ENCODE measurements at regions not wholly inside any gene's neighbourhood (a gene's known extent, or its start where the extent isn't known, plus 50 kb on each side); places are given as distances from the start of the nearest gene placed in this dataset.

GRCh38 chr5:145465474-145466263, 369.5 kb downstream of the PRELID2 start:
- H3K4me2 ChIP-seq (ENCODE audit: low read depth, low read length), result no peak overlapping the region
- H3K9ac ChIP-seq (ENCODE audit: insufficient read depth, low read depth, low read length), result no peak overlapping the region
- DNase-seq (ENCODE audit: low spot score) (no peak), ATAC-seq (no peak), FAIRE-seq (no peak)
- H2AFZ ChIP-seq (ENCODE audit: low read length), result no peak overlapping the region
- WGBS (ENCODE audit: low lambda C conversion rate), result 57% methylated on average over 6 of the region's 6 CpGs
- CTCF ChIA-PET (ENCODE audit: low intra/inter-chr PET ratio, low total read pairs), result no interaction called here
- H3K9me3 ChIP-seq (ENCODE audit: low read length), result no peaks in the 10 kb centered on the region
- in situ Hi-C loops (cut with HindIII; ENCODE audit: extremely low pct_ligation_motif_present, low pct_unique_long_range_greater_than_20kb), result no loop called here
- 0 out of 2 replicates have a peak, but pooled peaks cover 8% of the 10 kb centered on the region for H3K4me1 ChIP-seq (ENCODE audit: insufficient read depth, low read length)
- POLR2A ChIA-PET, result no interaction called here
- H4K20me1 ChIP-seq (ENCODE audit: insufficient read depth, low read length), result no peaks in the 10 kb centered on the region
- no peaks in the 10 kb centered on the region for H3K36me3 ChIP-seq (replicated peaks in 1 of 2; ENCODE audit: control insufficient read depth in 1 of 2, insufficient read depth in 2 of 2, low read length in 2 of 2)
- BruUV-seq (replicated peaks), result no TSS peak
- no peak overlapping the region for H3K4me3 ChIP-seq (replicated peaks in 1 of 3; ENCODE audit: insufficient read depth in 1 of 3, low read depth in 2 of 3, low read length in 3 of 3)
- no peaks in the 10 kb centered on the region for H3K27me3 ChIP-seq (ENCODE audit: control insufficient read depth in 1 of 2, insufficient read depth in 2 of 2, low read length in 2 of 2)
- no peaks in the 10 kb centered on the region for H3K79me2 ChIP-seq (ENCODE audit: insufficient read depth, low read length)
- intact Hi-C loops (cut with micrococcal nuclease; ENCODE audit: unreplicated experiment), result no loop called here
- TF ChIP-seq, protein P1, sequence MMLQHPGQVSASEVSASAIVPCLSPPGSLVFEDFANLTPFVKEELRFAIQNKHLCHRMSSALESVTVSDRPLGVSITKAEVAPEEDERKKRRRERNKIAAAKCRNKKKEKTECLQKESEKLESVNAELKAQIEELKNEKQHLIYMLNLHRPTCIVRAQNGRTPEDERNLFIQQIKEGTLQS (CRISPR knock-in tag; IDR thresholded peaks at IDR 0.05), result no peak
- TF ChIP-seq TBL1XR1 (IDR thresholded peaks at IDR 0.05; ENCODE audit: borderline replicate concordance, low read length, partially characterized antibody) (no peak), NFAT5 (CRISPR knock-in tag; IDR thresholded peaks at IDR 0.05) (no peak), FOSL2 (CRISPR knock-in tag; IDR thresholded peaks at IDR 0.05) (no peak), HOXD1 (CRISPR knock-in tag; IDR thresholded peaks at IDR 0.05) (no peak), MAFF (IDR thresholded peaks at IDR 0.05; ENCODE audit: low read depth, low read length) (no peak), MTA1 (CRISPR knock-in tag; IDR thresholded peaks at IDR 0.05; ENCODE audit: borderline replicate concordance) (no peak), PHF5A (CRISPR knock-in tag; IDR thresholded peaks at IDR 0.05; ENCODE audit: low read depth, unreplicated experiment) (no peak)
- TF ChIP-seq, protein P2, sequence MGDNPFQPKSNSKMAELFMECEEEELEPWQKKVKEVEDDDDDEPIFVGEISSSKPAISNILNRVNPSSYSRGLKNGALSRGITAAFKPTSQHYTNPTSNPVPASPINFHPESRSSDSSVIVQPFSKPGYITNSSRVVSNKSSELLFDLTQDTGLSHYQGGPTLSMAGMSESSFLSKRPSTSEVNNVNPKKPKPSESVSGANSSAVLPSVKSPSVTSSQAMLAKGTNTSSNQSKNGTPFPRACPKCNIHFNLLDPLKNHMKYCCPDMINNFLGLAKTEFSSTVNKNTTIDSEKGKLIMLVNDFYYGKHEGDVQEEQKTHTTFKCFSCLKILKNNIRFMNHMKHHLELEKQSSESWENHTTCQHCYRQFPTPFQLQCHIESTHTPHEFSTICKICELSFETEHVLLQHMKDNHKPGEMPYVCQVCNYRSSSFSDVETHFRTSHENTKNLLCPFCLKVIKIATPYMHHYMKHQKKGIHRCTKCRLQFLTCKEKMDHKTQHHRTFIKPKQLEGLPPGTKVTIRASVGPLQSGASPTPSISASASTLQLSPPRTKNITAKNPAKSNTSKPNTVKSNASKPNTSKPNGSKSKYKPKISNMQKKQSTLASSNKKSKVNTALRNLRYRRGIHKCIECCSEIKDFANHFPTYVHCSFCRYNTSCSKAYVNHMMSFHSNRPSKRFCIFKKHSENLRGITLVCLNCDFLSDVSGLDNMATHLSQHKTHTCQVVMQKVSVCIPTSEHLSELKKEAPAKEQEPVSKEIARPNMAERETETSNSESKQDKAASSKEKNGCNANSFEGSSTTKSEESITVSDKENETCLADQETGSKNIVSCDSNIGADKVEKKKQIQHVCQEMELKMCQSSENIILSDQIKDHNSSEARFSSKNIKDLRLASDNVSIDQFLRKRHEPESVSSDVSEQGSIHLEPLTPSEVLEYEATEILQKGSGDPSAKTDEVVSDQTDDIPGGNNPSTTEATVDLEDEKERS (CRISPR knock-in tag; IDR thresholded peaks at IDR 0.05), result no peak
- TF ChIP-seq, protein P3, sequence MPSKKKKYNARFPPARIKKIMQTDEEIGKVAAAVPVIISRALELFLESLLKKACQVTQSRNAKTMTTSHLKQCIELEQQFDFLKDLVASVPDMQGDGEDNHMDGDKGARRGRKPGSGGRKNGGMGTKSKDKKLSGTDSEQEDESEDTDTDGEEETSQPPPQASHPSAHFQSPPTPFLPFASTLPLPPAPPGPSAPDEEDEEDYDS (CRISPR knock-in tag; IDR thresholded peaks at IDR 0.05), result no peak
- TF ChIP-seq, protein P4, sequence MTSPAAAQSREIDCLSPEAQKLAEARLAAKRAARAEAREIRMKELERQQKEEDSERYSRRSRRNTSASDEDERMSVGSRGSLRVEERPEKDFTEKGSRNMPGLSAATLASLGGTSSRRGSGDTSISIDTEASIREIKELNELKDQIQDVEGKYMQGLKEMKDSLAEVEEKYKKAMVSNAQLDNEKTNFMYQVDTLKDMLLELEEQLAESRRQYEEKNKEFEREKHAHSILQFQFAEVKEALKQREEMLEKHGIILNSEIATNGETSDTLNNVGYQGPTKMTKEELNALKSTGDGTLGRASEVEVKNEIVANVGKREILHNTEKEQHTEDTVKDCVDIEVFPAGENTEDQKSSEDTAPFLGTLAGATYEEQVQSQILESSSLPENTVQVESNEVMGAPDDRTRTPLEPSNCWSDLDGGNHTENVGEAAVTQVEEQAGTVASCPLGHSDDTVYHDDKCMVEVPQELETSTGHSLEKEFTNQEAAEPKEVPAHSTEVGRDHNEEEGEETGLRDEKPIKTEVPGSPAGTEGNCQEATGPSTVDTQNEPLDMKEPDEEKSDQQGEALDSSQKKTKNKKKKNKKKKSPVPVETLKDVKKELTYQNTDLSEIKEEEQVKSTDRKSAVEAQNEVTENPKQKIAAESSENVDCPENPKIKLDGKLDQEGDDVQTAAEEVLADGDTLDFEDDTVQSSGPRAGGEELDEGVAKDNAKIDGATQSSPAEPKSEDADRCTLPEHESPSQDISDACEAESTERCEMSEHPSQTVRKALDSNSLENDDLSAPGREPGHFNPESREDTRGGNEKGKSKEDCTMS (CRISPR knock-in tag; conservative IDR thresholded peaks at IDR 0.05), result no peak
- no peak overlapping the region for H3K27ac ChIP-seq (ENCODE audit: extremely low read length, insufficient read depth, low read length)

All from HepG2 (cell line).